BJ (cell line): ENCODE measurements at regions not wholly inside any gene's neighbourhood (a gene's known extent, or its start where the extent isn't known, plus 50 kb on each side); places are given as distances from the start of the nearest gene placed in this dataset.

Source experiments
- CTCF ChIA-PET: fragments of 350-600 bp; formaldehyde crosslinking; extraction: SDS; loops from one replicate; lab custom pipeline; 2021; ENCODE audit warnings: antibody characterized with exemption, inconsistent platforms; lab: Yijun Ruan, JAX
- POLR2A ChIA-PET: fragments of 300-600 bp; sonication (Branson Sonifier 250); formaldehyde crosslinking; extraction: SDS; loops from one replicate; lab custom pipeline; 2021; ENCODE audit warnings: antibody characterized with exemption; lab: Charles Lee
- DNase-seq: peaks from one replicate; pipeline ENCODE4 v3.0.0-alpha.2; 2011; ENCODE audit warnings: low read depth
- H3K27me3 ChIP-seq: 2 replicates; pipeline ENCODE4 v1.6.0; 2011; ENCODE audit warnings: low read length; ENCODE audit not compliant: control insufficient read depth, insufficient read depth
- H3K36me3 ChIP-seq: 2 replicates; pipeline ENCODE4 v1.5.1; 2011; ENCODE audit warnings: low read length; ENCODE audit not compliant: control insufficient read depth, insufficient read depth
- H3K4me3 ChIP-seq: 2 replicates; pipeline ENCODE4 v1.5.1; 2011; ENCODE audit warnings: low read depth, mild to moderate bottlenecking, control low read depth, low read length
- CTCF ChIP-seq: IDR thresholded peaks from 2 replicates; pipeline ENCODE4 v1.5.1; 2011; ENCODE audit warnings: low read depth, mild to moderate bottlenecking, control low read depth, inconsistent platforms, low read length, moderate library complexity; ENCODE audit not compliant: insufficient read depth

GRCh38 chr9:81474792-81475191 lies 214.6 kb downstream of the TLE1 start:
- ChIA-PET CTCF (interaction anchor here (1.3 to 3.2 kb wide), 2 partner anchors 9 to 16 kb away, joined by 3 to 11 read pairs; no protein-coding TSS in a partner anchor), POLR2A (interaction anchor here (0.6 kb wide), 1 partner anchor 83 kb away, joined by 4 read pairs; no protein-coding TSS in a partner anchor)
- Histone ChIP-seq H3K36me3 (no peaks in the 10 kb centered on the region), H3K4me3 (no peak overlapping the region), H3K27me3 (no peaks in the 10 kb centered on the region)
- DNase-seq = no peak
- no peak for TF ChIP-seq CTCF

- Histone ChIP-seq H3K27me3 (no peaks in the 10 kb centered on the region), H3K36me3 (no peaks in the 10 kb centered on the region), H3K4me3 (no peak overlapping the region)
- DNase-seq = no peak
- POLR2A ChIA-PET = no interaction called here
- TF ChIP-seq CTCF = no peak
- CTCF ChIA-PET = interaction anchor here (1.9 kb wide), 1 partner anchor 10 kb away, joined by 6 read pairs; no protein-coding TSS in a partner anchor
Observed at GRCh38 chr9:81474125-81474524, 215.2 kb downstream of the TLE1 start.

- ChIA-PET POLR2A (no interaction called here), CTCF (interaction anchor here (0.5 to 1.9 kb wide), 2 partner anchors 9 to 13 kb away, joined by 3 to 6 read pairs; no protein-coding TSS in a partner anchor)
- DNase-seq = no peak
- no peak for TF ChIP-seq CTCF
- Histone ChIP-seq H3K36me3 (no peaks in the 10 kb centered on the region), H3K4me3 (no peak overlapping the region), H3K27me3 (no peaks in the 10 kb centered on the region)
Observed at GRCh38 chr9:81473708-81474107, 215.6 kb downstream of the TLE1 start.

- no peaks in the 10 kb centered on the region for H3K36me3 ChIP-seq
- DNase-seq = no peak
- ChIA-PET POLR2A (no interaction called here), CTCF (interaction anchor here (0.5 to 1.9 kb wide), 2 partner anchors 9 to 13 kb away, joined by 3 to 6 read pairs; no protein-coding TSS in a partner anchor)
- no peak for TF ChIP-seq CTCF
- no peaks in the 10 kb centered on the region for H3K27me3 ChIP-seq
- no peak overlapping the region for H3K4me3 ChIP-seq
Observed at GRCh38 chr9:81473206-81473605, 216.1 kb downstream of the TLE1 start.

GRCh38 chr9:81472701-81473100 lies 216.6 kb downstream of the TLE1 start:
- DNase-seq = no peak
- ChIA-PET CTCF (interaction anchor here (1.9 kb wide), 1 partner anchor 8 kb away, joined by 6 read pairs; no protein-coding TSS in a partner anchor), POLR2A (no interaction called here)
- no peaks in the 10 kb centered on the region; the same call in 1 of the 2 replicates for H3K27me3 ChIP-seq
- no peaks in the 10 kb centered on the region for H3K36me3 ChIP-seq
- TF ChIP-seq CTCF = no peak
- H3K4me3 ChIP-seq = no peak overlapping the region
